Neuronal stem cell (in vitro differentiated cells): ENCODE measurements at regions not wholly inside any gene's neighbourhood (a gene's known extent, or its start where the extent isn't known, plus 50 kb on each side); places are given as distances from the start of the nearest gene placed in this dataset.

Source experiments
- DNase-seq: peaks from one replicate; pipeline ENCODE4 v3.0.0-alpha.2; 2013; ENCODE audit warnings: low spot score
- H2AFZ ChIP-seq: one replicate; pipeline ENCODE4 v1.6.1; 2013; ENCODE audit warnings: mild to moderate bottlenecking, low read length, inconsistent platforms
- H2AK5ac ChIP-seq: 2 replicates; pipeline ENCODE4 v1.6.1; 2013; ENCODE audit warnings: low read depth, mild to moderate bottlenecking, inconsistent platforms, low read length, moderate library complexity, mixed read lengths
- H2BK120ac ChIP-seq: 2 replicates; pipeline ENCODE4 v1.6.1; 2013; ENCODE audit warnings: low read depth, mild to moderate bottlenecking, inconsistent platforms, low read length, moderate library complexity, mixed read lengths
- H2BK12ac ChIP-seq: one replicate; pipeline ENCODE4 v1.6.1; 2013; ENCODE audit warnings: low read length, inconsistent platforms
- H2BK15ac ChIP-seq: 2 replicates; pipeline ENCODE4 v1.6.1; 2013; ENCODE audit warnings: mild to moderate bottlenecking, low read length, inconsistent platforms, mixed read lengths
- H2BK5ac ChIP-seq: one replicate; pipeline ENCODE4 v1.6.1; 2013; ENCODE audit warnings: inconsistent platforms, mild to moderate bottlenecking, low read length, moderate library complexity
- H3K14ac ChIP-seq: one replicate; pipeline ENCODE4 v1.6.1; 2013; ENCODE audit warnings: low read length, inconsistent platforms
- H3K18ac ChIP-seq: 2 replicates; pipeline ENCODE4 v1.6.1; 2013; ENCODE audit warnings: low read length, inconsistent platforms
- H3K23ac ChIP-seq: 2 replicates; pipeline ENCODE4 v1.6.1; 2013; ENCODE audit warnings: low read depth, mild to moderate bottlenecking, mixed read lengths, low read length, inconsistent platforms; ENCODE audit not compliant: poor library complexity
- H3K27ac ChIP-seq: replicated peaks from 3 replicates; pipeline ENCODE4 v1.5.1; 2013; ENCODE audit warnings: low read length, inconsistent platforms
- H3K27me3 ChIP-seq, 3 experiments: 2 replicates each; pipeline ENCODE4 v1.6.1; 2013; ENCODE audit warnings: low read length in 3 of 3, mild to moderate bottlenecking in 2 of 3, inconsistent platforms in 1 of 3, low read depth in 1 of 3, mixed read lengths in 1 of 3, moderate library complexity in 1 of 3; ENCODE audit not compliant: control insufficient read depth in 3 of 3, insufficient read depth in 3 of 3
- H3K36me3 ChIP-seq, 2 donors: replicated peaks in 1 of 2; 2 replicates each; pipeline ENCODE4 v1.6.1; 2013; ENCODE audit warnings: low read length in 2 of 2; ENCODE audit not compliant: control insufficient read depth in 2 of 2, insufficient read depth in 2 of 2
- H3K4ac ChIP-seq: 2 replicates; pipeline ENCODE4 v1.6.1; 2013; ENCODE audit warnings: inconsistent platforms, mild to moderate bottlenecking, low read length, moderate library complexity
- H3K4me1 ChIP-seq, 2 donors: 1 replicate in 1 of 2; 2 replicates in 1 of 2; pipeline ENCODE4 v1.6.1; 2013; ENCODE audit warnings: low read length in 2 of 2, low read depth in 1 of 2; ENCODE audit not compliant: control insufficient read depth in 2 of 2, insufficient read depth in 1 of 2
- H3K4me2 ChIP-seq: one replicate; pipeline ENCODE4 v1.6.1; 2013; ENCODE audit warnings: mild to moderate bottlenecking, low read length, inconsistent platforms; ENCODE audit not compliant: insufficient read depth, poor library complexity, severe bottlenecking
- H3K4me3 ChIP-seq, 2 donors: 2 replicates each; pipeline ENCODE4 v1.5.1; 2013; ENCODE audit warnings: low read length in 2 of 2, mild to moderate bottlenecking in 2 of 2, inconsistent platforms in 1 of 2, moderate library complexity in 1 of 2
- H3K79me1 ChIP-seq: one replicate; pipeline ENCODE4 v1.6.1; 2013; ENCODE audit warnings: low read depth, mild to moderate bottlenecking, inconsistent platforms, low read length, moderate library complexity
- H3K9ac ChIP-seq: one replicate; pipeline ENCODE4 v1.6.1; 2013; ENCODE audit warnings: mild to moderate bottlenecking, low read depth, low read length, inconsistent platforms; ENCODE audit not compliant: poor library complexity
- H3K9me3 ChIP-seq, 2 donors: replicated peaks in 1 of 2; 2 replicates each; pipeline versions ENCODE3 to v1.6.1; 2013; ENCODE audit warnings: low read length in 2 of 2, mild to moderate bottlenecking in 2 of 2, inconsistent platforms in 1 of 2, low read depth in 1 of 2, mixed read lengths in 1 of 2, moderate library complexity in 1 of 2; ENCODE audit not compliant: control insufficient read depth in 2 of 2, insufficient read depth in 1 of 2
- H4K8ac ChIP-seq: one replicate; pipeline ENCODE4 v1.6.1; 2013; ENCODE audit warnings: low read depth, mild to moderate bottlenecking, inconsistent platforms, low read length, moderate library complexity
- H4K91ac ChIP-seq: one replicate; pipeline ENCODE4 v1.6.1; 2013; ENCODE audit warnings: low read length, low read depth, mild to moderate bottlenecking, inconsistent platforms; ENCODE audit not compliant: poor library complexity
- WGBS, 2 donors: extraction: QIAGEN DNeasy Blood & Tissue Kit; methylation state at CpG; one replicate each; pipeline ENCODE4 v1.1.7; 2013; ENCODE audit warnings: missing lambda C conversion rate in 2 of 2, mixed read lengths in 1 of 2; ENCODE audit not compliant: insufficient read length in 2 of 2, insufficient replicate concordance in 1 of 2; ENCODE audit errors: extremely low coverage in 2 of 2; 5-methylcytosine and 5-hydroxymethylcytosine counted together

DNA sequence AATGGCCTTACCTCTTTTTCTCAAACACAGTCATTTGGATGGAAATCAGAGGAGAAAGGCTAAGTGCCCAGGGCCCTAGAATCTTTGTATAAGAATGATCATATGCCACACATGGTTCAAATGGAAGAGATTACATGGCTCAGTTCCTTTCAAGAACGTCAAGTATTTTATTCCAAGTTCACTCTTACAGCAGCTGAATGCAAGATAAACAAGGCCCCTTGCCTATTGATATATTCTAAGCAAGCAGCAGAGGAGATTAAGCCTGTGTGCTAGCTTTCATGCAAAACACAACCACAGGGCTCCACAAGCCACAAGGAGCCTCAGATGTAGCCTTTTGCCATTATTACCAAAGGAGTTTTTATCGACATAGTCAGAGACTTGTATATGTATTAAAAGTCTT lies 55.3 kb upstream of the SLCO6A1 start:
- no peaks in the 10 kb centered on the region for H3K79me1 ChIP-seq
- no peak overlapping the region for H2BK15ac ChIP-seq
- no peak overlapping the region for H3K4me2 ChIP-seq
- peak; percentile 4 for DNase-seq
- no peaks in the 10 kb centered on the region for H3K36me3 ChIP-seq
- H3K27me3 ChIP-seq = no peaks in the 10 kb centered on the region
- no peak overlapping the region for H3K4ac ChIP-seq
- H2BK120ac ChIP-seq = no peak overlapping the region
- H3K14ac ChIP-seq = no peak overlapping the region
- peaks cover 2% of the 10 kb centered on the region in 2 donors for H3K4me1 ChIP-seq
- no peak overlapping the region for H2BK5ac ChIP-seq
- no peak overlapping the region for H3K9ac ChIP-seq
- H3K23ac ChIP-seq = no peak overlapping the region
- WGBS, 2 donors = no CpG with 5 or more reads among the region's 2 CpGs
- H3K27ac ChIP-seq = no peak overlapping the region
- no peaks in the 10 kb centered on the region for H3K9me3 ChIP-seq
- H4K8ac ChIP-seq = no peak overlapping the region
- no peak overlapping the region for H3K18ac ChIP-seq
- H2AFZ ChIP-seq = no peak overlapping the region
- H4K91ac ChIP-seq = no peak overlapping the region
- no peak overlapping the region for H3K4me3 ChIP-seq
- H2AK5ac ChIP-seq = no peak overlapping the region
- H2BK12ac ChIP-seq = no peak overlapping the region

DNA sequence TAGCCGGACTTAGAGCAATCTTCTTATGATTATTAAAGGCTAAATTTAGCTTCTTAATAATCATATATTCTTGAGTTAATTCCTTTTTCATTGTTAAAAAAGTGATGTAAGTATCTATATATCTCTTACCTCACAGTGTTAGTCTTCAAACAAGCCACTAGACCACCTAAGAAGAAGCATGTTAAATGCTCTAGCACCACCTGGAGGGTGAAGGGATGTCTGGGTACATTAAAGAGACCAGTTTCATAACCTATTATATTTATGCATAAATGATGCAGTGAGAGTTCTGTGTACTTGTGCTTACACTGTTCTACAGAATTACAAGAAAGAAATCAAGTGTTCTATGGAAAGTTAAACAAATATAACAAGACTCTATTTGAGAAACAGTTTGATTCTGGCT lies 55.9 kb upstream of the SLCO6A1 start:
- Histone ChIP-seq H3K4ac (no peak overlapping the region), H3K4me2 (no peak overlapping the region), H3K4me3 (no peak overlapping the region), H3K36me3 (no peaks in the 10 kb centered on the region), H2AFZ (no peak overlapping the region), H2BK120ac (no peak overlapping the region), H3K9me3 (no peaks in the 10 kb centered on the region), H3K4me1 (peaks cover 2% of the 10 kb centered on the region in 2 donors), H3K9ac (no peak overlapping the region), H4K8ac (no peak overlapping the region), H3K27me3 (no peaks in the 10 kb centered on the region), H3K23ac (no peak overlapping the region), H2BK12ac (no peak overlapping the region), H3K79me1 (no peaks in the 10 kb centered on the region), H3K18ac (no peak overlapping the region), H2AK5ac (no peak overlapping the region), H2BK15ac (no peak overlapping the region), H3K27ac (no peak overlapping the region), H2BK5ac (no peak overlapping the region), H3K14ac (no peak overlapping the region), H4K91ac (no peak overlapping the region)
- no peak for DNase-seq
- no CpG with 5 or more reads among the region's 1 CpG for WGBS, 2 donors

DNA sequence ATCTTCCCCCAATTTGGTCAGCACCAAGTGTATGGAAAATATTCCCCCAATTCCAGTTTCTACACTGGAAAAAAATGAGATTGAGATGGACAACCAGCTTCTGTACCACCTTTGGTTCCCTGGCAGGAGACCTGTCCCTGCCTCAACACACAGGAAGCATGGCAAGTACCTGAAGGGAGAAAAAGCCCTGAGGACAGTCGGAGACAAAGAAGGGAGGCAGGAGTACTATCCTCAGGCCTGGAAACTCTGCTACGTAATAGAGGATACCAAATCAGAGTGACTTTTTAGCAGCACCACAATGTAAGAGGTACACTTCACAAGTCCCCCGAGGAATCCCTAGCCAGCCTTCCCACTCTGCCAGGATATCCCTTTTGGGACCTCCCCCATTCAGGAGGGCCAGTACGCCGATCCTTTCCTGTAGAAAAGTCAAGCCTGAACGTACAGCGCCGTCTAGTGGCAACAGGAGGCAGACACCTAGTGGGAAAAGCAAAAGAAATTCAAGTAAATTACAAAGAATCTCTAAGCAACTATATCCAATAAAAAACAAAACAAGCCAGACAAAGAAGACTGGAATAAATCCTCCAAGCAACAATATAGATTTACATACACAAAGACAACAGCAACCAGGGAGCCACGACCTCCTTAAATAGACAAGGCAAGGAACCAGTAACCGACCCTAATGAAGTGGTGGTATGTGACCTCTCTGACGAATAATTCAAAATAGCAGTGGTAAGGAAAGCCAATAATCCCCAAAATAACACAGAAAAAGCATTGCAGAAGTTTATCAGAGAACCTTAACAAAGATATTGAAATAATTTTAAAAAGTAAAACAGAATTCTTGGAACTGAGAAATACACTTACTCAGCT lies 63.3 kb upstream of the SLCO6A1 start:
- no peak overlapping the region for H3K27ac ChIP-seq
- H2BK5ac ChIP-seq = no peak overlapping the region
- no CpG with 5 or more reads among the region's 11 CpGs for WGBS, 2 donors
- no peak overlapping the region for H3K23ac ChIP-seq
- peak; percentile 27 for DNase-seq
- peak overlapping the region; percentile 75 for H2AFZ ChIP-seq
- no peak overlapping the region for H2BK120ac ChIP-seq
- no peaks in the 10 kb centered on the region for H3K79me1 ChIP-seq
- H2AK5ac ChIP-seq = no peak overlapping the region
- no peak overlapping the region for H3K14ac ChIP-seq
- no peaks in the 10 kb centered on the region for H3K36me3 ChIP-seq
- no peaks in the 10 kb centered on the region for H3K9me3 ChIP-seq
- H3K4me3 ChIP-seq = no peak overlapping the region
- no peak overlapping the region for H3K4ac ChIP-seq
- no peak overlapping the region for H2BK12ac ChIP-seq
- H3K4me1 ChIP-seq = no peaks in the 10 kb centered on the region
- no peak overlapping the region for H3K4me2 ChIP-seq
- no peak overlapping the region for H4K8ac ChIP-seq
- no peak overlapping the region for H3K9ac ChIP-seq
- no peak overlapping the region for H3K18ac ChIP-seq
- H4K91ac ChIP-seq = no peak overlapping the region
- H2BK15ac ChIP-seq = no peak overlapping the region
- no peaks in the 10 kb centered on the region for H3K27me3 ChIP-seq

DNA sequence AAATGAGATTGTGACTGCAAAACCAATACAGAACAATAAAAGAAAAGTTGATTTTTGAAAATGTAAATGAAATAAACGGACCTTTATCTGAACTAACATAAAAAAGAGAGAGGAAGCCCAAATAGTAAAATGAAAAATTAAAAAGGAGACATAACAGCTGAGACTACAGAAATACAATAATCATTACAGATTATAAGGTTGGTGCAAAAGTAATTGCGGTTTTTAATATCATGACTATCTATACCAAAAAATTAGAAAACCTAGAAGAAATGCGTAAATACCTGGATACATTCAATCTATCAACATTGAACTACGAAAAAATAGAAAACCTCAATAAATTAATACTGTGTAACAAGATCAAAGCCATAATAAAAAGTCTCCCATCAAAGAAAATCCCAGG lies 71.9 kb upstream of the SLCO6A1 start:
- Histone ChIP-seq H3K4me3 (no peak overlapping the region), H3K9me3 (no peaks in the 10 kb centered on the region), H4K91ac (no peak overlapping the region), H3K79me1 (no peaks in the 10 kb centered on the region), H2BK120ac (no peak overlapping the region), H3K14ac (no peak overlapping the region), H3K36me3 (no peaks in the 10 kb centered on the region), H2AFZ (no peak overlapping the region), H3K4me2 (no peak overlapping the region), H3K4ac (no peak overlapping the region), H3K4me1 (no peaks in the 10 kb centered on the region), H2BK5ac (no peak overlapping the region), H3K23ac (no peak overlapping the region), H2BK12ac (no peak overlapping the region), H2BK15ac (no peak overlapping the region), H4K8ac (no peak overlapping the region), H3K18ac (no peak overlapping the region), H3K27me3 (no peaks in the 10 kb centered on the region), H3K27ac (no peak overlapping the region), H3K9ac (no peak overlapping the region), H2AK5ac (no peak overlapping the region)
- no CpG with 5 or more reads among the region's 4 CpGs for WGBS, 2 donors
- no peak for DNase-seq
